SJSA1 (cell line): ENCODE measurements at regions not wholly inside any gene's neighbourhood (a gene's known extent, or its start where the extent isn't known, plus 50 kb on each side); places are given as distances from the start of the nearest gene placed in this dataset.
A peak's percentile ranks its signal among the peaks of the same experiment; 100 is the strongest.

Source experiments
- DNase-seq, 2 experiments: peaks; one replicate each; pipeline ENCODE4 v3.0.0-alpha.2; 2015 to 2020; ENCODE audit warnings: low spot score in 2 of 2, low read depth in 1 of 2
- H3K27ac ChIP-seq: fragments of 250-450 bp; sonication (Bioruptor Pico); 2 replicates; pipeline ENCODE4 v1.5.1; 2020; ENCODE audit warnings: mild to moderate bottlenecking, moderate library complexity
- H3K27me3 ChIP-seq: fragments of 250-450 bp; sonication (Bioruptor Pico); replicated peaks from 2 replicates; pipeline ENCODE4 v1.5.1; 2020; ENCODE audit warnings: mild to moderate bottlenecking, moderate library complexity
- H3K36me3 ChIP-seq: fragments of 250-450 bp; sonication (Bioruptor Pico); 2 replicates; pipeline ENCODE4 v1.5.1; 2020; ENCODE audit warnings: mild to moderate bottlenecking
- H3K4me1 ChIP-seq: fragments of 250-450 bp; sonication (Bioruptor Pico); replicated peaks from 2 replicates; pipeline ENCODE4 v1.6.1; 2021; ENCODE audit warnings: mild to moderate bottlenecking
- H3K4me3 ChIP-seq: fragments of 250-450 bp; sonication (Bioruptor Pico); 2 replicates; pipeline ENCODE4 v1.5.1; 2020; ENCODE audit warnings: mild to moderate bottlenecking
- H3K9me3 ChIP-seq: fragments of 250-450 bp; sonication (Bioruptor Pico); replicated peaks from 2 replicates; pipeline ENCODE4 v1.5.1; 2020; ENCODE audit warnings: mild to moderate bottlenecking

GRCh38 chr11:27604416-27604815 lies 95.8 kb downstream of the BDNF start:
- no peak for DNase-seq

GRCh38 chr11:27603376-27603990 lies 96.8 kb downstream of the BDNF start:
- Histone ChIP-seq H3K4me1 (no peaks in the 10 kb centered on the region), H3K4me3 (no peak overlapping the region), H3K27me3 (no peaks in the 10 kb centered on the region), H3K9me3 (no peaks in the 10 kb centered on the region), H3K27ac (no peak overlapping the region), H3K36me3 (no peaks in the 10 kb centered on the region)
- no peak for DNase-seq

More at GRCh38 chr11:27604416-27604815, 95.8 kb downstream of the BDNF start:
- Histone ChIP-seq H3K4me1 (no peaks in the 10 kb centered on the region), H3K27ac (no peak overlapping the region), H3K36me3 (no peaks in the 10 kb centered on the region), H3K27me3 (no peaks in the 10 kb centered on the region), H3K4me3 (no peak overlapping the region), H3K9me3 (no peaks in the 10 kb centered on the region)

- Histone ChIP-seq H3K9me3 (no peaks in the 10 kb centered on the region), H3K4me3 (no peak overlapping the region), H3K4me1 (no peaks in the 10 kb centered on the region), H3K27me3 (no peaks in the 10 kb centered on the region), H3K27ac (no peak overlapping the region), H3K36me3 (no peaks in the 10 kb centered on the region)
- DNase-seq = no peak
Observed at GRCh38 chr11:27600656-27601055, 94.1 kb upstream of the LIN7C start.

GRCh38 chr11:27599217-27599616 lies 92.6 kb upstream of the LIN7C start:
- Histone ChIP-seq H3K27ac (no peak overlapping the region), H3K4me3 (no peak overlapping the region), H3K36me3 (no peaks in the 10 kb centered on the region), H3K27me3 (no peaks in the 10 kb centered on the region), H3K4me1 (no peaks in the 10 kb centered on the region), H3K9me3 (no peaks in the 10 kb centered on the region)
- DNase-seq = no peak

GRCh38 chr11:27596802-27597201 lies 90.2 kb upstream of the LIN7C start:
- H3K4me1 ChIP-seq = no peaks in the 10 kb centered on the region
- no peak overlapping the region for H3K27ac ChIP-seq
- DNase-seq = no peak
- no peaks in the 10 kb centered on the region for H3K27me3 ChIP-seq
- H3K4me3 ChIP-seq = no peak overlapping the region
- H3K36me3 ChIP-seq = no peaks in the 10 kb centered on the region
- H3K9me3 ChIP-seq = no peaks in the 10 kb centered on the region

GRCh38 chr11:27596388-27596787 lies 89.8 kb upstream of the LIN7C start:
- no peak overlapping the region for H3K27ac ChIP-seq
- no peak for DNase-seq
- H3K4me1 ChIP-seq = no peaks in the 10 kb centered on the region
- H3K36me3 ChIP-seq = no peaks in the 10 kb centered on the region
- H3K9me3 ChIP-seq = no peaks in the 10 kb centered on the region
- no peak overlapping the region for H3K4me3 ChIP-seq
- no peaks in the 10 kb centered on the region for H3K27me3 ChIP-seq

GRCh38 chr11:27592098-27592780 lies 85.7 kb upstream of the LIN7C start:
- no peaks in the 10 kb centered on the region for H3K36me3 ChIP-seq
- H3K4me1 ChIP-seq = no peaks in the 10 kb centered on the region
- no peak overlapping the region for H3K27ac ChIP-seq
- peaks cover 2% of the 10 kb centered on the region; the same call in 1 of the 2 replicates for H3K9me3 ChIP-seq
- no peaks in the 10 kb centered on the region for H3K27me3 ChIP-seq
- H3K4me3 ChIP-seq = no peak overlapping the region
- DNase-seq = no peak

- 0 out of 2 replicates have a peak, but pooled peaks cover 4% of the 10 kb centered on the region for H3K27me3 ChIP-seq
- H3K4me3 ChIP-seq = no peak overlapping the region
- H3K27ac ChIP-seq = no peak overlapping the region
- no peaks in the 10 kb centered on the region for H3K36me3 ChIP-seq
- H3K4me1 ChIP-seq = no peaks in the 10 kb centered on the region
- no peaks in the 10 kb centered on the region for H3K9me3 ChIP-seq
- no peak for DNase-seq
Observed at GRCh38 chr11:27582621-27583020, 76.1 kb upstream of the LIN7C start.

GRCh38 chr11:27574342-27574741 lies 67.8 kb upstream of the LIN7C start:
- Histone ChIP-seq H3K4me3 (no peak overlapping the region), H3K27me3 (no peaks in the 10 kb centered on the region), H3K27ac (no peak overlapping the region), H3K9me3 (no peaks in the 10 kb centered on the region), H3K36me3 (no peaks in the 10 kb centered on the region), H3K4me1 (peaks cover 37% of the 10 kb centered on the region)
- no peak for DNase-seq

- no peak for DNase-seq
- Histone ChIP-seq H3K4me3 (no peak overlapping the region), H3K4me1 (peaks cover 39% of the 10 kb centered on the region), H3K36me3 (no peaks in the 10 kb centered on the region), H3K9me3 (no peaks in the 10 kb centered on the region), H3K27me3 (no peaks in the 10 kb centered on the region), H3K27ac (no peak overlapping the region)
Observed at GRCh38 chr11:27573024-27573423, 66.5 kb upstream of the LIN7C start.

- DNase-seq = peak; percentile 55 to 88
Observed at GRCh38 chr11:27571154-27571810, 64.7 kb upstream of the LIN7C start.

GRCh38 chr11:27570542-27570941 lies 64.0 kb upstream of the LIN7C start:
- Histone ChIP-seq H3K9me3 (no peaks in the 10 kb centered on the region), H3K27me3 (no peaks in the 10 kb centered on the region), H3K4me1 (peaks cover 39% of the 10 kb centered on the region), H3K36me3 (no peaks in the 10 kb centered on the region), H3K4me3 (no peak overlapping the region), H3K27ac (peak overlapping the region; percentile 81)
- no peak for DNase-seq

More at GRCh38 chr11:27571154-27571810, 64.7 kb upstream of the LIN7C start:
- Histone ChIP-seq H3K9me3 (no peaks in the 10 kb centered on the region), H3K27me3 (no peaks in the 10 kb centered on the region), H3K4me1 (peaks cover 39% of the 10 kb centered on the region), H3K36me3 (no peaks in the 10 kb centered on the region), H3K27ac (peak overlapping the region; percentile 81), H3K4me3 (no peak overlapping the region)

GRCh38 chr11:27563641-27564040 lies 57.1 kb upstream of the LIN7C start:
- Histone ChIP-seq H3K4me3 (no peak overlapping the region), H3K36me3 (no peaks in the 10 kb centered on the region), H3K9me3 (no peaks in the 10 kb centered on the region), H3K27ac (peak overlapping the region; percentile 3; the same call in 1 of the 2 replicates), H3K27me3 (no peaks in the 10 kb centered on the region), H3K4me1 (peaks cover 10% of the 10 kb centered on the region)
- DNase-seq = no peak

- DNase-seq = peak in 1 of 2 experiments; percentile 22
- peak overlapping the region; percentile 3; the same call in 1 of the 2 replicates for H3K27ac ChIP-seq
- H3K4me1 ChIP-seq = peaks cover 10% of the 10 kb centered on the region
- H3K4me3 ChIP-seq = no peak overlapping the region
- H3K9me3 ChIP-seq = no peaks in the 10 kb centered on the region
- no peaks in the 10 kb centered on the region for H3K27me3 ChIP-seq
- H3K36me3 ChIP-seq = no peaks in the 10 kb centered on the region
Observed at GRCh38 chr11:27563201-27563600, 56.6 kb upstream of the LIN7C start.
